Jurkat, Clone E6-1 (cell line): ENCODE measurements at regions not wholly inside any gene's neighbourhood (a gene's known extent, or its start where the extent isn't known, plus 50 kb on each side); places are given as distances from the start of the nearest gene placed in this dataset.
A peak's percentile ranks its signal among the peaks of the same experiment; 100 is the strongest.
"Not testable (repeated sequence)": the region's sequence is repeated elsewhere in the genome, so short reads cannot be mapped to it uniquely, and the experiment has no call there.

Source experiments
- DNase-seq: peaks from one replicate; pipeline ENCODE4 v3.0.0-alpha.2; 2011; ENCODE audit warnings: low read depth, low spot score
- H3K4me3 ChIP-seq: 2 replicates; pipeline ENCODE4 v1.5.1; 2011; ENCODE audit warnings: mild to moderate bottlenecking, low read length, control low read depth, moderate library complexity

GRCh38 chr4:65021149-65021548 is 611.9 kb upstream of the TECRL start:
- no peak for DNase-seq
- no peak overlapping the region for H3K4me3 ChIP-seq

GRCh38 chr4:65019775-65020174 is 610.5 kb upstream of the TECRL start:
- H3K4me3 ChIP-seq = no peak overlapping the region
- DNase-seq = peak; percentile 40

DNA sequence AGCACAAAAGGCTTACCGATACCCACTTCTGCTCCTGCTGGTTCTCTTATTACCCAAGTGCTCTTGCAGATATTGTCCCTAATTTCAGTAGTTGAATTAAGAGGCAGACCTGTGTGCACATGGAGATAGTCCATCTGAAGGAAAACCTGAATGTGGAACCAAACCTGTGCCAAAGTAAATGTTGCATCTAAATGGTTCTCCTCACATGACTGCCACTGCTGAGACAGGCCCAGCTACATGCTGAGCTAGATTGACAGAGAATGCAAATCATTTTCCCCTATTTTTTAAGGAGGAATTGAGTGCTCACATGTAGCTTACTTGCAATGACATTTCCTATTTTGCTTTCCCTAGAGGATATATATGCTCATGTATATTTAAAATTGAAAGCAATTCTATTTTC is 609.1 kb upstream of the TECRL start:
- no peak overlapping the region for H3K4me3 ChIP-seq
- no peak for DNase-seq

GRCh38 chr4:65014078-65014477 is 604.8 kb upstream of the TECRL start:
- no peak for DNase-seq
- no peak overlapping the region for H3K4me3 ChIP-seq

- peak; percentile 76 for DNase-seq
- no peak overlapping the region for H3K4me3 ChIP-seq
Observed at GRCh38 chr4:65007841-65008439, 598.7 kb upstream of the TECRL start.

GRCh38 chr4:64975177-64975576 is 565.9 kb upstream of the TECRL start:
- H3K4me3 ChIP-seq = no peak overlapping the region
- DNase-seq = no peak

DNA sequence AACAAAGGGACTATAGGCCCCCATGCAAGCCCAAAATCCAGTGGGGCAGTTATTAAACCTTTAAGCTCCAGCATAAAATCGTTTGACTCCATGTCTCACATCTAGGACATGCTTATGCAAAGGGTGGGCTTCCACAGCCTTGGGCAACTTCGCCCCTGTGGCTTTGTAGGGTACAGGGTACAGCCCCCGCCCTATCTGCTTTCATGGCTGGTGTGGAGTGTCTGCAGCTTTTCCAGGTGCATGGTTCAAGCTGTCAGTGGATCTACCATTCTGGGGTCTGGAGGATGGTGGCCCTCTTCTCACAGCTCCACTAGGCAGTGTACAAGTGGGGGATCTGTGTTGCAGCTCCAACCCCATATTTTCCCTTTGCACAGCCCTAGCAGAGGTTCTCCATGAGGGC is 559.8 kb upstream of the TECRL start:
- no peak for DNase-seq
- no peak overlapping the region for H3K4me3 ChIP-seq

GRCh38 chr4:64967286-64967685 is 558.0 kb upstream of the TECRL start:
- DNase-seq = peak; percentile 6
- no peak overlapping the region for H3K4me3 ChIP-seq

- DNase-seq = no peak
- H3K4me3 ChIP-seq = no peak overlapping the region
Observed at GRCh38 chr4:64960516-64960915, 551.3 kb upstream of the TECRL start.

- no peak overlapping the region for H3K4me3 ChIP-seq
- no peak for DNase-seq
Observed at GRCh38 chr4:64940698-64941097, 531.4 kb upstream of the TECRL start.

DNA sequence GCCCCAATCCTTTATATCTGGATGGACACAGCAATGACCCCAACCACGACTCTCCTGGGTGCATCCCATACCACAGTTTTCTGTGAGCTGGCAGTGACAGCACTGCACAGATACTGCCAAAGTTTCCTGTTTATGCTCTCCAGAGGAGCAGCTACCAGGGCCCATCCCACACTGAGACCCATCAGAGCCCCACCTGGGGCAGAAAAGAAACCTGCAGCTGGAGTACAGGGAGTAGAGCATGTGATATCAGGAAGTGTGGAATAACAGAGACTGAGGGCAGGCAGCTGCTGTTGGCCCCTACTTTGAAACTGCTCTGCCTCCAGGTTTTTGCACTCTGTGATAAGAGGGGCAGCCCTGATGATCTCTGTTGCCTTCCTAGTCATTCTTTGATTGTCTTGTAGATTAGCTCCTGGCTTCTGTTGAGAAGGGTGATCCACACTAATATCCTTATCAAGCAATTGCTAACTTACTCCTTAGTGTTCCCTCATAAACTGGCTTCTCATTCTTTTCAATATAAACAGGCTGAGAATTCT is 526.3 kb upstream of the TECRL start:
- DNase-seq = no peak
- no peak overlapping the region for H3K4me3 ChIP-seq

GRCh38 chr4:64911846-64912245 is 502.6 kb upstream of the TECRL start:
- no peak for DNase-seq
- H3K4me3 ChIP-seq = no peak overlapping the region

- DNase-seq = no peak
- no peak overlapping the region for H3K4me3 ChIP-seq
Observed at GRCh38 chr4:64903986-64904385, 494.7 kb upstream of the TECRL start.

GRCh38 chr4:64899563-64899962 is 490.3 kb upstream of the TECRL start:
- H3K4me3 ChIP-seq = no peak overlapping the region
- DNase-seq = no peak

DNA sequence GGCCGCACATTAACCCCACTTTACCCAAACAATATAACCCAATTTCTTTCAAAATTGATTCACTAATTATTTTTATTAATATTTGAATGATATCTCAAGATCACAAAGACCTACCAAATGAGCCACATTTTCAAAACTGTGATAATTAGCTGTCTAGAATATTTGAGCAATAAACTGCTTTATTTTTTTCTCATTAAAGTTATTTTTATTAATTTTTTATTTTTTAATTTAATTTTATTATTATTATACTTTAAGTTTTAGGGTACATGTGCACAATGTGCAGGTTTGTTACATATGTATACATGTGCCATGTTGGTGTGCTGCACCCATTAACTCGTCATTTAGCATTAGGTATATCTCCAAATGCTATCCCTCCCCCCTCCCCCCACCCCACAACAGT is 489.8 kb upstream of the TECRL start:
- not testable (repeated sequence) for DNase-seq, H3K4me3 ChIP-seq

- no peak overlapping the region for H3K4me3 ChIP-seq
- no peak for DNase-seq
Observed at GRCh38 chr4:64897683-64898082, 488.4 kb upstream of the TECRL start.

DNA sequence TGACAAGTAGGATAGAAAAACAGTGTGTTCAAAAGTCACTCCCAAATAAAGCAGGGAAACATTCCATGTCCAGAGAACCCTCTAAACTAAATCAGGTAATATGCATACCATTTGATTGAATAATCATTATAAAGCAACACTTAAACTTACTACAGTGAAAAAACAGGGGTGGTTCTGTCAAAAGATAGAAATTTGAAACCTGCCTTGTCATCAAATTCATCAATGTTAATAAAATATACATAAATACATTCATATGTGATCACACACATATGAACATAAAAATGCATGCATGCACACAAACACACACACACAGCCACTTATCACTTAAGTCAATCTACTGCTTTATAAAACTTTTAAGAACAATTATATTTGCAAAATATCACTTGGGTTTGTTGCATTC is 485.8 kb upstream of the TECRL start:
- no peak overlapping the region for H3K4me3 ChIP-seq
- DNase-seq = no peak

GRCh38 chr4:64893205-64893604 is 484.0 kb upstream of the TECRL start:
- no peak overlapping the region for H3K4me3 ChIP-seq
- DNase-seq = no peak

DNA sequence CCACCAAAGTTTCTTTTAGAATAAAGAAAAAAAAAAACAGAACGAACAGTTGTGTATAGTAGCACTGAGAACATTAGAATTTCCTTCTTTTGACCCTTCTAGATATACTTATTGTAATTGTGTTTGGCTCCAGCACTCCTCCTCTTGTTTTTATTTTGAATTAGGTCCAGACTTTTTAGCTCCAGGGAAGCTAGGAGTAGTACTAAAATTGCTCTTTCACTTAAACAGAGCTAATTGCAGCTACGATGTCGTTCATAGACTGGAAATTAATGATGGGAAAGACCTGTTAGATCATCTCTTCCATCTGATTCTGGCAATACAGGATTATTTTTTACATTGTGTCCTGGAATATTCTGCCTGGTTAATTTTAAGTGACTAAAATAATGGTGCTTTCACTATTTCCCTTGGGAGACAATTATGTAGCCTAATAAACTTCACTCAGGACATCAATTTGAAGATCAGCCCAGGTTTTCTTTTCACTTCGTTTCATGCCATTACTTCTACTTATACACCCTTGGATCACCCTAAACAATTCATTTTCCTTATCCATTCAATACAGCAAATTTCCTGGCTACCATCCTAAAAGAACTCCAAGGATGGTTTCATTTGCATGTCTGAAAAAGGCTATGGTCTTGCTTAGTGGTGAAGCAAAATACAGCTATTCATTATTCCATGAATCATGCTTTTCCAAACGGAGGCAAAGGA is 480.8 kb upstream of the TECRL start:
- H3K4me3 ChIP-seq = no peak overlapping the region
- no peak for DNase-seq

GRCh38 chr4:64883087-64883807 is 474.0 kb upstream of the TECRL start:
- H3K4me3 ChIP-seq = peak overlapping the region; percentile 0; the same call in 1 of the 2 replicates
- peak; percentile 99 for DNase-seq
